ENCODE measurements at regions not wholly inside any gene's neighbourhood (a gene's known extent, or its start where the extent isn't known, plus 50 kb on each side); places are given as distances from the start of the nearest gene placed in this dataset.

- no peak for TF ChIP-seq EZH2 (IDR thresholded peaks at IDR 0.05; ENCODE audit: borderline replicate concordance, low read length)
- TF ChIP-seq, protein P1, sequence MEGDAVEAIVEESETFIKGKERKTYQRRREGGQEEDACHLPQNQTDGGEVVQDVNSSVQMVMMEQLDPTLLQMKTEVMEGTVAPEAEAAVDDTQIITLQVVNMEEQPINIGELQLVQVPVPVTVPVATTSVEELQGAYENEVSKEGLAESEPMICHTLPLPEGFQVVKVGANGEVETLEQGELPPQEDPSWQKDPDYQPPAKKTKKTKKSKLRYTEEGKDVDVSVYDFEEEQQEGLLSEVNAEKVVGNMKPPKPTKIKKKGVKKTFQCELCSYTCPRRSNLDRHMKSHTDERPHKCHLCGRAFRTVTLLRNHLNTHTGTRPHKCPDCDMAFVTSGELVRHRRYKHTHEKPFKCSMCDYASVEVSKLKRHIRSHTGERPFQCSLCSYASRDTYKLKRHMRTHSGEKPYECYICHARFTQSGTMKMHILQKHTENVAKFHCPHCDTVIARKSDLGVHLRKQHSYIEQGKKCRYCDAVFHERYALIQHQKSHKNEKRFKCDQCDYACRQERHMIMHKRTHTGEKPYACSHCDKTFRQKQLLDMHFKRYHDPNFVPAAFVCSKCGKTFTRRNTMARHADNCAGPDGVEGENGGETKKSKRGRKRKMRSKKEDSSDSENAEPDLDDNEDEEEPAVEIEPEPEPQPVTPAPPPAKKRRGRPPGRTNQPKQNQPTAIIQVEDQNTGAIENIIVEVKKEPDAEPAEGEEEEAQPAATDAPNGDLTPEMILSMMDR (IDR thresholded peaks at IDR 0.05; ENCODE audit: low read length): no peak
Observed at GRCh38 chr7:116446212-116446855, 53.2 kb upstream of the CAV2 start.
